ENCODE measurements at regions not wholly inside any gene's neighbourhood (a gene's known extent, or its start where the extent isn't known, plus 50 kb on each side); places are given as distances from the start of the nearest gene placed in this dataset.

DNA sequence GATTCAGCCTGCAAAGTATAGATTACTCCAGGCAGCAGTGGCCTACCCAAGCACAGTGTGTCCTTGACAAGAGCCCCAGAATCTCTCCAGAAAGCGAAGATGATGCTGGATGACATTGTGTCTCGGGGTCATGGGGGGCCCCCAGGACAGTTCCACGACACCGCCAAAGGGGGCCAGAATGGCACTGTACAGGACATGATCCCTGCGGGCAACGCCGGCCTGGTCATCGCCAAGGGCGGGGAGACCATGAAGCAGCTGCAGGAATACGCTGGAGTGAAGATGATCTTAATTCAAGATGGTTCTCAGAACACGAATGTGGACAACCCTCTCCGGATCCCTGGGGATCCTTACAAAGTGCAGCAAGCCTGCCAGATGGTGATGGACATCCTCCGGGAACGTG, 107.0 kb upstream of the MTAP start:
- H3K27ac ChIP-seq (ENCODE audit: low read length) = no peak overlapping the region
- no peaks in the 10 kb centered on the region for H3K9me3 ChIP-seq (replicated peaks; ENCODE audit: insufficient read depth, low read length)
- H3F3A ChIP-seq (ENCODE audit: insufficient read depth, low read length) = no peaks in the 10 kb centered on the region
- no peaks in the 10 kb centered on the region for H3K79me2 ChIP-seq (ENCODE audit: low read length)
- no peak overlapping the region for H3K4me2 ChIP-seq (ENCODE audit: low read depth, low read length)
- no peaks in the 10 kb centered on the region for H3K4me1 ChIP-seq (ENCODE audit: low read length)
- H3K9me2 ChIP-seq (replicated peaks; ENCODE audit: insufficient read depth, low read length) = no peaks in the 10 kb centered on the region
- no peak overlapping the region for H2AFZ ChIP-seq (ENCODE audit: low read length)
- no peak overlapping the region for H3K9ac ChIP-seq (ENCODE audit: low read length)
- H3K36me3 ChIP-seq (replicated peaks; ENCODE audit: insufficient read depth, low read length) = no peaks in the 10 kb centered on the region
- no peaks in the 10 kb centered on the region for H3K27me3 ChIP-seq (replicated peaks; ENCODE audit: insufficient read depth, low read length)
- no peak for DNase-seq
- no peaks in the 10 kb centered on the region for H4K20me1 ChIP-seq (ENCODE audit: insufficient read depth, low read length)
- H3K4me3 ChIP-seq (ENCODE audit: low read length) = no peak overlapping the region
- TF ChIP-seq EZH2phosphoT487 (IDR thresholded peaks at IDR 0.05; ENCODE audit: low read length) = no peak
- TF ChIP-seq CTCF (IDR thresholded peaks at IDR 0.05; ENCODE audit: low read length) = no peak
- TF ChIP-seq EZH2 (optimal IDR thresholded peaks at IDR 0.05; ENCODE audit: low read depth, low read length) = no peak

- Histone ChIP-seq H3K27ac (ENCODE audit: low read length) (no peak overlapping the region), H2AFZ (ENCODE audit: low read length) (no peak overlapping the region), H3K4me2 (ENCODE audit: low read depth, low read length) (no peak overlapping the region), H3K79me2 (ENCODE audit: low read length) (no peaks in the 10 kb centered on the region), H4K20me1 (ENCODE audit: insufficient read depth, low read length) (no peaks in the 10 kb centered on the region), H3F3A (ENCODE audit: insufficient read depth, low read length) (no peaks in the 10 kb centered on the region), H3K9me3 (replicated peaks; ENCODE audit: insufficient read depth, low read length) (no peaks in the 10 kb centered on the region), H3K9ac (ENCODE audit: low read length) (no peak overlapping the region), H3K4me3 (ENCODE audit: low read length) (no peak overlapping the region), H3K36me3 (replicated peaks; ENCODE audit: insufficient read depth, low read length) (no peaks in the 10 kb centered on the region), H3K27me3 (replicated peaks; ENCODE audit: insufficient read depth, low read length) (no peaks in the 10 kb centered on the region), H3K9me2 (replicated peaks; ENCODE audit: insufficient read depth, low read length) (no peaks in the 10 kb centered on the region), H3K4me1 (ENCODE audit: low read length) (no peaks in the 10 kb centered on the region)
- TF ChIP-seq CTCF (IDR thresholded peaks at IDR 0.05; ENCODE audit: low read length) (no peak), EZH2 (optimal IDR thresholded peaks at IDR 0.05; ENCODE audit: low read depth, low read length) (no peak), EZH2phosphoT487 (IDR thresholded peaks at IDR 0.05; ENCODE audit: low read length) (no peak)
- DNase-seq = no peak
Observed at GRCh38 chr9:21695874-21696341, 106.5 kb upstream of the MTAP start.

GRCh38 chr9:21696411-21696871, 106.0 kb upstream of the MTAP start:
- DNase-seq = no peak
- Histone ChIP-seq H3F3A (ENCODE audit: insufficient read depth, low read length) (no peaks in the 10 kb centered on the region), H3K4me3 (ENCODE audit: low read length) (no peak overlapping the region), H3K9me2 (replicated peaks; ENCODE audit: insufficient read depth, low read length) (no peaks in the 10 kb centered on the region), H3K9me3 (replicated peaks; ENCODE audit: insufficient read depth, low read length) (no peaks in the 10 kb centered on the region), H3K4me2 (ENCODE audit: low read depth, low read length) (no peak overlapping the region), H4K20me1 (ENCODE audit: insufficient read depth, low read length) (no peaks in the 10 kb centered on the region), H2AFZ (ENCODE audit: low read length) (no peak overlapping the region), H3K27me3 (replicated peaks; ENCODE audit: insufficient read depth, low read length) (no peaks in the 10 kb centered on the region), H3K9ac (ENCODE audit: low read length) (no peak overlapping the region), H3K36me3 (replicated peaks; ENCODE audit: insufficient read depth, low read length) (no peaks in the 10 kb centered on the region), H3K27ac (ENCODE audit: low read length) (no peak overlapping the region), H3K79me2 (ENCODE audit: low read length) (no peaks in the 10 kb centered on the region), H3K4me1 (ENCODE audit: low read length) (no peaks in the 10 kb centered on the region)
- no peak for TF ChIP-seq CTCF (IDR thresholded peaks at IDR 0.05; ENCODE audit: low read length)
- no peak for TF ChIP-seq EZH2phosphoT487 (IDR thresholded peaks at IDR 0.05; ENCODE audit: low read length)
- TF ChIP-seq EZH2 (optimal IDR thresholded peaks at IDR 0.05; ENCODE audit: low read depth, low read length) = no peak

All from MM.1S (cell line).